Neural progenitor cell (in vitro differentiated cells): ENCODE measurements at regions not wholly inside any gene's neighbourhood (a gene's known extent, or its start where the extent isn't known, plus 50 kb on each side); places are given as distances from the start of the nearest gene placed in this dataset.
A peak's percentile ranks its signal among the peaks of the same experiment; 100 is the strongest.

Source experiments
- DNase-seq: peaks from one replicate; pipeline ENCODE4 v3.0.0-alpha.2; 2016; ENCODE audit warnings: low spot score
- H2AFZ ChIP-seq: fragments of 200-600 bp; sonication (generic); replicated peaks from 2 replicates; pipeline ENCODE4 v1.6.1; 2016; ENCODE audit warnings: antibody characterized with exemption
- H3F3A ChIP-seq: fragments of 200-600 bp; sonication (generic); 2 replicates; pipeline ENCODE4 v1.6.1; 2016; ENCODE audit warnings: antibody characterized with exemption, low read depth
- H3K27ac ChIP-seq: fragments of 200-600 bp; sonication (generic); 2 replicates; pipeline ENCODE4 v1.5.1; 2016; ENCODE audit warnings: mild to moderate bottlenecking
- H3K27me3 ChIP-seq: fragments of 200-600 bp; sonication (generic); 2 replicates; pipeline ENCODE4 v1.6.1; 2016; ENCODE audit warnings: mild to moderate bottlenecking, moderate library complexity
- H3K36me3 ChIP-seq: fragments of 200-600 bp; sonication (generic); 2 replicates; pipeline ENCODE4 v1.5.1; 2016
- H3K4me1 ChIP-seq: fragments of 200-600 bp; sonication (generic); 2 replicates; pipeline ENCODE4 v1.6.1; 2016; ENCODE audit warnings: mixed run types
- H3K4me2 ChIP-seq: fragments of 200-600 bp; sonication (generic); 2 replicates; pipeline ENCODE4 v1.6.1; 2016
- H3K4me3 ChIP-seq: fragments of 200-600 bp; sonication (generic); 2 replicates; pipeline ENCODE4 v1.5.1; 2016
- H3K79me2 ChIP-seq: fragments of 200-600 bp; sonication (generic); 2 replicates; pipeline ENCODE4 v1.6.1; 2016; ENCODE audit warnings: low read depth
- H3K9ac ChIP-seq: fragments of 200-600 bp; sonication (generic); 2 replicates; pipeline ENCODE4 v1.6.1; 2016
- H3K9me3 ChIP-seq: fragments of 200-600 bp; sonication (generic); 2 replicates; pipeline ENCODE4 v1.5.1; 2016; ENCODE audit warnings: low read depth
- H4K20me1 ChIP-seq: fragments of 200-600 bp; sonication (generic); 2 replicates; pipeline ENCODE4 v1.6.1; 2016; ENCODE audit warnings: low read depth
- H3K27ac Mint-ChIP-seq: 3 replicates; pipeline ENCODE4 v1.8.0; 2021; ENCODE audit warnings: mixed read lengths
- H3K27me3 Mint-ChIP-seq: 2 replicates; pipeline ENCODE4 v1.8.0; 2022; ENCODE audit warnings: low read depth, mild to moderate bottlenecking, inconsistent platforms, moderate library complexity, mixed read lengths; ENCODE audit not compliant: insufficient read depth
- H3K36me3 Mint-ChIP-seq: 3 replicates; pipeline ENCODE4 v1.8.0; 2021; ENCODE audit warnings: mixed read lengths
- H3K4me1 Mint-ChIP-seq: 3 replicates; pipeline ENCODE4 v1.8.0; 2021; ENCODE audit warnings: mixed read lengths
- H3K4me3 Mint-ChIP-seq: 3 replicates; pipeline ENCODE4 v1.8.0; 2021; ENCODE audit warnings: mild to moderate bottlenecking, moderate library complexity, mixed read lengths
- H3K9me3 Mint-ChIP-seq: 3 replicates; pipeline ENCODE4 v1.8.0; 2020; ENCODE audit warnings: mixed read lengths
- CTCF ChIP-seq: fragments of 200-600 bp; sonication (generic); IDR thresholded peaks from 2 replicates; pipeline ENCODE4 v1.5.1; 2017; ENCODE audit warnings: antibody characterized with exemption, mild to moderate bottlenecking
- EZH2 ChIP-seq: fragments of 200-600 bp; sonication (generic); IDR thresholded peaks from 2 replicates; pipeline ENCODE4 v1.6.1; 2017; ENCODE audit warnings: antibody characterized with exemption, mild to moderate bottlenecking, moderate library complexity
- EZH2phosphoT487 ChIP-seq: fragments of 200-600 bp; sonication (generic); IDR thresholded peaks from 2 replicates; pipeline ENCODE4 v1.6.1; 2017; ENCODE audit warnings: antibody characterized with exemption

- no peak overlapping the region for H3K27ac Mint-ChIP-seq
- no peaks in the 10 kb centered on the region for H3K36me3 ChIP-seq
- H2AFZ ChIP-seq: no peak overlapping the region
- no peaks in the 10 kb centered on the region for H3K36me3 Mint-ChIP-seq
- no peak overlapping the region for H3K4me3 ChIP-seq
- no peaks in the 10 kb centered on the region for H3K4me1 ChIP-seq
- H3K4me2 ChIP-seq: no peak overlapping the region
- H3K9ac ChIP-seq: no peak overlapping the region
- H3K9me3 ChIP-seq: no peaks in the 10 kb centered on the region
- TF ChIP-seq EZH2phosphoT487: no peak
- TF ChIP-seq EZH2: no peak
- no peak for TF ChIP-seq CTCF
- no peaks in the 10 kb centered on the region for H3F3A ChIP-seq
- no peak overlapping the region for H3K4me3 Mint-ChIP-seq
- no peaks in the 10 kb centered on the region for H3K9me3 Mint-ChIP-seq
- H3K27ac ChIP-seq: no peak overlapping the region
- H3K27me3 ChIP-seq: no peaks in the 10 kb centered on the region
- no peaks in the 10 kb centered on the region for H3K4me1 Mint-ChIP-seq
- H3K27me3 Mint-ChIP-seq: peaks cover 2% of the 10 kb centered on the region
- H4K20me1 ChIP-seq: no peaks in the 10 kb centered on the region
- no peak for DNase-seq
- H3K79me2 ChIP-seq: no peaks in the 10 kb centered on the region
Observed at GRCh38 chr7:156494960-156495359, 145.6 kb upstream of the RNF32 start.

GRCh38 chr7:156493942-156494341 is 146.6 kb upstream of the RNF32 start:
- no peaks in the 10 kb centered on the region for H4K20me1 ChIP-seq
- no peak overlapping the region for H3K27ac ChIP-seq
- TF ChIP-seq EZH2phosphoT487: no peak
- no peak for TF ChIP-seq EZH2
- TF ChIP-seq CTCF: no peak
- no peak overlapping the region for H3K9ac ChIP-seq
- H3K9me3 ChIP-seq: no peaks in the 10 kb centered on the region
- no peak overlapping the region for H2AFZ ChIP-seq
- H3K27ac Mint-ChIP-seq: no peak overlapping the region
- DNase-seq: no peak
- peaks cover 2% of the 10 kb centered on the region for H3K27me3 Mint-ChIP-seq
- no peaks in the 10 kb centered on the region for H3F3A ChIP-seq
- H3K4me2 ChIP-seq: no peak overlapping the region
- no peaks in the 10 kb centered on the region for H3K4me1 ChIP-seq
- no peaks in the 10 kb centered on the region for H3K4me1 Mint-ChIP-seq
- H3K4me3 ChIP-seq: no peak overlapping the region
- no peaks in the 10 kb centered on the region for H3K79me2 ChIP-seq
- no peaks in the 10 kb centered on the region for H3K9me3 Mint-ChIP-seq
- H3K27me3 ChIP-seq: no peaks in the 10 kb centered on the region
- no peaks in the 10 kb centered on the region for H3K36me3 Mint-ChIP-seq
- H3K4me3 Mint-ChIP-seq: no peak overlapping the region
- no peaks in the 10 kb centered on the region for H3K36me3 ChIP-seq

GRCh38 chr7:156492170-156492569 is 148.4 kb upstream of the RNF32 start:
- Histone ChIP-seq H3K79me2 (no peaks in the 10 kb centered on the region), H3K36me3 (no peaks in the 10 kb centered on the region), H3K27me3 (no peaks in the 10 kb centered on the region), H4K20me1 (no peaks in the 10 kb centered on the region), H3K4me3 (no peak overlapping the region), H3K27ac (no peak overlapping the region), H3K9ac (no peak overlapping the region), H3K4me2 (no peak overlapping the region), H3F3A (no peaks in the 10 kb centered on the region), H3K9me3 (no peaks in the 10 kb centered on the region), H2AFZ (no peak overlapping the region), H3K4me1 (no peaks in the 10 kb centered on the region)
- Mint-ChIP-seq H3K4me1 (no peaks in the 10 kb centered on the region), H3K4me3 (no peak overlapping the region), H3K27me3 (peaks cover 2% of the 10 kb centered on the region), H3K9me3 (no peaks in the 10 kb centered on the region), H3K27ac (no peak overlapping the region), H3K36me3 (no peaks in the 10 kb centered on the region)
- TF ChIP-seq CTCF (no peak), EZH2 (no peak), EZH2phosphoT487 (no peak)
- no peak for DNase-seq

- H3K27me3 ChIP-seq: no peaks in the 10 kb centered on the region
- peak overlapping the region; percentile 6 for H3K27ac Mint-ChIP-seq
- no peak overlapping the region for H3K27ac ChIP-seq
- no peaks in the 10 kb centered on the region for H3K9me3 Mint-ChIP-seq
- no peaks in the 10 kb centered on the region for H3K4me1 Mint-ChIP-seq
- no peaks in the 10 kb centered on the region for H3K36me3 Mint-ChIP-seq
- H3K4me3 Mint-ChIP-seq: no peak overlapping the region
- no peak overlapping the region for H3K9ac ChIP-seq
- no peaks in the 10 kb centered on the region for H3K9me3 ChIP-seq
- no peak overlapping the region for H2AFZ ChIP-seq
- no peaks in the 10 kb centered on the region for H3F3A ChIP-seq
- no peaks in the 10 kb centered on the region for H3K36me3 ChIP-seq
- DNase-seq: no peak
- peaks cover 2% of the 10 kb centered on the region for H3K27me3 Mint-ChIP-seq
- no peaks in the 10 kb centered on the region for H3K4me1 ChIP-seq
- no peak overlapping the region for H3K4me3 ChIP-seq
- H4K20me1 ChIP-seq: no peaks in the 10 kb centered on the region
- H3K4me2 ChIP-seq: no peak overlapping the region
- no peaks in the 10 kb centered on the region for H3K79me2 ChIP-seq
- no peak for TF ChIP-seq EZH2
Observed at GRCh38 chr7:156491435-156491834, 149.1 kb upstream of the RNF32 start.
